Globus pallidus (tissue), 1 donor: ENCODE measurements at regions not wholly inside any gene's neighbourhood (a gene's known extent, or its start where the extent isn't known, plus 50 kb on each side); places are given as distances from the start of the nearest gene placed in this dataset.
A peak's percentile ranks its signal among the peaks of the same experiment; 100 is the strongest.
"Not testable (repeated sequence)": the region's sequence is repeated elsewhere in the genome, so short reads cannot be mapped to it uniquely, and the experiment has no call there.

Experiments
- DNase-seq: peaks from one replicate; pipeline ENCODE4 v3.0.0-alpha.2; 2015; ENCODE audit warnings: low spot score

DNA sequence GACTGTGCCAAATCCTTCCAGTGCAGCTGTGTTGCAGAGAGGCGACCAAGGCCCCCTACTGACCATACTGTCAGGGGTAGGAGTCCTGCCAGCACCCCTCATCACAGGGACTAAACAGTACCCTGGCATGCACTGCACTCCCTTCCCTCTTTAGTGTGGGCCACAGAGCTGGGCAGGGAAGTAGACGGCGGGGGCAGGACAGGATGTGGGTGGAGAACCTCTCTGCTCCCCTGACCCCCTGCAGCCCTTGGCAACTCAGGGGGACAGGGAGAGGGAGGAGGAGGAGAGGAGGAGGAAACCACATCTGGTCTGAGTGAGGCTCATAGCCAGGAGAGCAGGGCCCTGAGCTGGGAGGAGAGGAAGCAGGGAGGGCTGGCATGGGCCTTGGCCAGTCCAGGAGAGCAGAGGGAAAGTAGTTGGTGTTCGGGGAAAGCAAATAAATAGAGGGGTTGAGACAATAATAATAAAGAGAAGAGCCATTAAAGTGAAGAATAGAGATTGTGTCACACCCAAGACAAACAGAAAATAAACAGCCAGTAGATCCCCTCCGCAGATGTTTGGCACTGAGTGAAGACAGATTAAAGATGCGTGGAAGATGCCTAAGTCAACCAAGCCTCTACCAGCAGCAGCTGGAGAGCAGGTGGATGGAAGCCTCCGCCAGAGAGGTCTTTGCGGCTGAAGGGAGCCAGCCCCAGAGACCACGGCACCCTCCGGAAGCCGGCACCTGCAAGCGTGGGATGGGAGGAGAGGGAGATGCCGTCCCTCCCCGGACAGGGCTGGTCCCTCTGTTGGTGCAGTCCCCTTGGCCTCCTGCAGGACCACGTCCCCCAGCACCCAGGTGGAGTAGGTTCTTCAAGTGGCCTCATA, 61.5 kb downstream of the RPUSD4 start:
- DNase-seq = no peak

DNA sequence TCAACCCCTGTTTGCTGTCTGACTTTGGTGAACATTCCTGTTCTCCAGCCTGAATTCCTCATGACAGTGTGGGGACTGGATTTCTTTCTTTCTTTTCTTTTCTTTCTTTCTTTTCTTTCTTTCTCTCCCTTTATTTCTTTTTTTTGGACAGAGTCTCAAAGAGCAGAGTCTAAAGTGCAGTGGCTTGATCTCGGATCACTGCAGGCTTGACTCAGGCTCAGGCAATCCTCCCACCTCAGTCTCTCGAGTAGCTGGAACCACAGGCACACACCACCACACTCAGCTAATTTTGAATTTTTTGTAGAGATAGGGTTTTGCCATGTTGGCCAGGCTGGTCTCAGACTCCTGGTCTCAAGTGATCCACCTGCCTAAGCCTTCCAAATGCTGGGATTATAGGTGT, 63.1 kb downstream of the RPUSD4 start:
- DNase-seq = no peak

- no peak for DNase-seq
Observed at GRCh38 chr11:126147208-126148111, 64.0 kb downstream of the RPUSD4 start.

GRCh38 chr11:126146454-126147192, 64.8 kb downstream of the RPUSD4 start:
- peak; percentile 59 for DNase-seq

GRCh38 chr11:126145954-126146353, 65.5 kb downstream of the RPUSD4 start:
- DNase-seq = no peak

- DNase-seq = not testable (repeated sequence)
Observed at GRCh38 chr11:126143491-126143890, 68.0 kb downstream of the RPUSD4 start.

DNA sequence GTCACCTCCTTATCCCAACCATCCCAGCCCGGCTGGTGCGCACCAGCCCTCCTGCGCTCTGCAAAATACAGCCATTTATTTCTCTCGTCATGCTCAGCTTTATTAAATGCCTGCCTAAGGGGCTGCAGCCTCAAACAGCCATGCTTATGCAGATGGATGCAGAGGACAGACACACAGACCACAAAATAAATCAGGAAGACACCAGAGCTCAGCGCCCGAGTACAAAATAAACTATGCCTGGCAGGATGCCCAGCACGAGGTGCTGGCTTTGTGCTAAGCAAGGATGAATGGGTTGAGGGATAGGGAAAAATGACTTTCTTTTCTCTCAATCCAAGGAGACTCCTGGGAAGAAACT, 70.5 kb downstream of the RPUSD4 start:
- DNase-seq = peak; percentile 17

GRCh38 chr11:126140201-126140925, 71.1 kb downstream of the RPUSD4 start:
- no peak for DNase-seq

GRCh38 chr11:126139111-126140091, 72.0 kb downstream of the RPUSD4 start:
- DNase-seq = no peak

DNA sequence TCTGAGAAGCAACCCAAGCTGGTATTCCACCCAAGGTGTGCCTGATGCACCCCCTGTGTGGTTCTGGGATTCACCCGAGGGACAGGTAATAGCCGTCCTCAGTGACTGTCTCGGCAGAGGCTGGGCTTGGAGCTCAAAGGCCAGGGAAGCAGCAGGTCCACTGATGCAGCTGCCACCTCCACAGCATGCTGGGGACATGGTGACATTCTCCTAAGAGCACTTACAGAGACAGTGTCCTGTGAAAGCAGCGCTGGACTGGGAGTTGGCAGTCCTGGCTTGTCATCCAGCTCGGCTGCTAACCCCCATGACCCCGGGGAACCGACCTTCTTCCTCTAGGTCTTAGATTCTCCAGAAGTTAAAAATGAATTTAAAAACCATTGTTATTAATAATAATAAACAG, 72.8 kb downstream of the RPUSD4 start:
- no peak for DNase-seq

DNA sequence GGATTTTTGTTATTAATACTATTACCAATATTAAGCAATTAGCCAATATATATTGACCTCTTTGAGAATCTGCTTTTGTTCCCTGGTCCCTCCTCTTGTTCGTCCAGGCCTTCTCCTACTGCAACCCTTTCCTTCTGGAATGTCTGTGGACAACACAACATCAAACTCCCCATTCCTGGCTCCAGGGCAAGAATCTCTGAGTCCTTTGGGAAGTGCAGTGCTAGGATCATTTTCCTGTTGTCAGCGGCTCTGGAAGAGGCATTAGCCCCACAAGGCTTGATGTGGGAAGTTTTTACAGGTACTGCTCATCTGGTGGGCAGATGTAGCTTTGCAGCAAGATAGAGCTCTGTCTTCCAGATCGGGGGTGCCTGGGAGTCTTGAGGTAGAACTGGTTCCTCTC, 74.3 kb downstream of the RPUSD4 start:
- no peak for DNase-seq

DNA sequence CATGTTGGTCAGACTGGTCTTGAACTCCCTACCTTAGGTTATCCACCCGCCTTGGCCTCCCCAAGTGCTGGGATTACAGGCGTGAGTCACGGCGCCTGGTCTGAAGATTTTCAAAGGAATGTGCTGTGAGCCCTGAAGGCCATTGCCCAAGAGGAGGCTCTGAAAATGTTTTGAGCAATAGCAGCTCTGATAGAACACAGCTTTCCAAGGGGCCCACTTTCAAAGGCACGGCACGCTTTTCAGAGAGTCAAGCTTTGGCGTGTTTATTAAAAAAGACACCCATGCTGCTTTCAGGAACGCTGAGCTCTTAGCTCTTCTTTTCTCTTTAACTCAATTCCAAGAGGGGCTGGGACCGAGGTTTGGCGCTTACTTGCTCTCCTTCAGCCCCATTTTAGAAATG, 73.8 kb upstream of the CDON start:
- DNase-seq = no peak

GRCh38 chr11:126135235-126136176, 72.8 kb upstream of the CDON start:
- no peak for DNase-seq

DNA sequence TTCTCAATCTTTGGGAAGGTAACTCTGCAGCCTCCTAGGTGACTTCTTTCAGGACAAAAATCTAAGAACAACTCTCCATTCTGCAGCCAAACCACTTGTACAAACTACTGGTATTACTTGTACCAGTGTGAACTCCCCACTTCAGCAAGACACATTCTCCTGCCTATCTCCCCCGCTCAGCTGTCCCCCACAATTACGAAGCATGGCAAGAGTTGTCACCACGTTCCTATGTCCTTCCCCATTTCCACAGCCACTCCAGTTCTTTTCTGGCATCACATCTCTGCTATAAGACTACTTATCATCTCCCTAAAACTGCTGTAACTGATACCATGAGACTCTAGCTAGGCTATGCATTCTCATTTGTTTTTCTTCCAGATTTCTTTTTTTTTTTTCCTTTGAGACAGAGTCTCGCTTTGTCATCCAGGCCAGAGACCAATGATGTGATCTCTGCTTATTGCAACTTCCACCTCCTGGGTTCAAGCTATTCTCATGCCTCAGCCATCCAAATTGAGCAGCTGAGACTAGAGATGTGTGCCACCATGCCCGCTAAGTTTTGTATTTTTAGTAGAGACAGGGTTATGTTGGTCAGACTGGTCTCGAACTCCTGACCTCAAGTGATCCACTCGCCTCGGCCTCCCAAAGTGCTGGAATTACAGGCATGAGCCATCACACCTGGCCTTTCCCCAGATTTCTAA, 71.9 kb upstream of the CDON start:
- no peak for DNase-seq

- DNase-seq = no peak
Observed at GRCh38 chr11:126133901-126134300, 71.2 kb upstream of the CDON start.

DNA sequence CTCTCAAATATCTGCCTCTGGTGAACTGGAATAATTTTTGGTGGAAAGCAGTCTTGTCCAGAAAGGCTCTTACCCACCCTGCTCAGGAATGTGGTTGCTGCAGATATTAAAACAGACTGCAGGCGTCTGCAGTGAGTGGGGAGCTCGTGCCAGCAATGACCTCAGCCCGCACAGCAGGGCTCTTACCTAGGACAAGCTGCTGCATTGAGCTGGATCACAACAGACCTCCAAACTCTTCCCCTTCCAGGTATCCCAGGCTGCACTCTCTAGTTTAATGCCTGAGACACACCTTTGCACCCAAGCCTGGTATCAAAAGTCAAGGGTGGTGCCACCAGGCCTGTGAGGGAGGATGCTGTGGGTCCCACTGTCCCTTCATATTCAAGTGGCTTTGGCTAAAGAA, 69.7 kb upstream of the CDON start:
- no peak for DNase-seq

GRCh38 chr11:126130781-126131180, 68.1 kb upstream of the CDON start:
- not testable (repeated sequence) for DNase-seq
